ENCODE measurements at regions not wholly inside any gene's neighbourhood (a gene's known extent, or its start where the extent isn't known, plus 50 kb on each side); places are given as distances from the start of the nearest gene placed in this dataset.
A peak's percentile ranks its signal among the peaks of the same experiment; 100 is the strongest.

- no peak for TF ChIP-seq CTCF (conservative IDR thresholded peaks at IDR 0.05)
- 87 to 97% methylated on average over 2 of the region's 2 CpGs for WGBS, 2 experiments (ENCODE audit: insufficient coverage in 1 of 2, insufficient read length in 1 of 2)
- Histone ChIP-seq H3K4me1 (ENCODE audit: control insufficient read depth, insufficient read depth, low read length) (peaks cover 9% of the 10 kb centered on the region), H3K4me3 (ENCODE audit: low read length) (no peak overlapping the region), H3K9ac (ENCODE audit: extremely low read depth, low read length, poor library complexity, severe bottlenecking) (no peak overlapping the region), H3K36me3 (ENCODE audit: control insufficient read depth, insufficient read depth, low read length) (no peaks in the 10 kb centered on the region), H3K27me3 (ENCODE audit: control insufficient read depth, insufficient read depth, low read length, poor library complexity, severe bottlenecking) (no peaks in the 10 kb centered on the region), H3K9me3 (ENCODE audit: control insufficient read depth, low read length) (no peaks in the 10 kb centered on the region), H3K27ac (ENCODE audit: low read depth, low read length) (no peak overlapping the region)
- no peaks in the 10 kb centered on the region for H3K36me3 Mint-ChIP-seq (ENCODE audit: low read depth)
- no peak overlapping the region for H3K4me3 Mint-ChIP-seq
- DNase-seq = no peak
- no peaks in the 10 kb centered on the region for H3K27me3 Mint-ChIP-seq (ENCODE audit: insufficient read depth)
- peaks cover 23% of the 10 kb centered on the region for H3K4me1 Mint-ChIP-seq
- H3K27ac Mint-ChIP-seq = no peak overlapping the region
- H3K9me3 Mint-ChIP-seq = peaks cover 3% of the 10 kb centered on the region
Observed at GRCh38 chr5:96023518-96023917, 61.9 kb upstream of the ELL2 start.

GRCh38 chr5:96022971-96023370, 61.3 kb upstream of the ELL2 start:
- TF ChIP-seq CTCF (conservative IDR thresholded peaks at IDR 0.05) = no peak
- no peaks in the 10 kb centered on the region for H3K36me3 Mint-ChIP-seq (ENCODE audit: low read depth)
- H3K9ac ChIP-seq (ENCODE audit: extremely low read depth, low read length, poor library complexity, severe bottlenecking) = no peak overlapping the region
- H3K36me3 ChIP-seq (ENCODE audit: control insufficient read depth, insufficient read depth, low read length) = no peaks in the 10 kb centered on the region
- peaks cover 9% of the 10 kb centered on the region for H3K4me1 ChIP-seq (ENCODE audit: control insufficient read depth, insufficient read depth, low read length)
- peaks cover 3% of the 10 kb centered on the region for H3K9me3 Mint-ChIP-seq
- WGBS, 2 experiments (ENCODE audit: insufficient coverage in 1 of 2, insufficient read length in 1 of 2) = 80 to 100% methylated on average over 1 of the region's 1 CpG
- H3K4me3 ChIP-seq (ENCODE audit: low read length) = peak overlapping the region; percentile 20
- no peak for DNase-seq
- no peaks in the 10 kb centered on the region for H3K27me3 ChIP-seq (ENCODE audit: control insufficient read depth, insufficient read depth, low read length, poor library complexity, severe bottlenecking)
- H3K9me3 ChIP-seq (ENCODE audit: control insufficient read depth, low read length) = no peaks in the 10 kb centered on the region
- H3K27me3 Mint-ChIP-seq (ENCODE audit: insufficient read depth) = no peaks in the 10 kb centered on the region
- H3K27ac Mint-ChIP-seq = no peak overlapping the region
- peaks cover 26% of the 10 kb centered on the region for H3K4me1 Mint-ChIP-seq
- no peak overlapping the region for H3K4me3 Mint-ChIP-seq
- H3K27ac ChIP-seq (ENCODE audit: low read depth, low read length) = no peak overlapping the region

- Histone ChIP-seq H3K27me3 (ENCODE audit: control insufficient read depth, insufficient read depth, low read length, poor library complexity, severe bottlenecking) (no peaks in the 10 kb centered on the region), H3K27ac (ENCODE audit: low read depth, low read length) (no peak overlapping the region), H3K36me3 (ENCODE audit: control insufficient read depth, insufficient read depth, low read length) (no peaks in the 10 kb centered on the region), H3K9me3 (ENCODE audit: control insufficient read depth, low read length) (no peaks in the 10 kb centered on the region), H3K4me1 (ENCODE audit: control insufficient read depth, insufficient read depth, low read length) (peaks cover 15% of the 10 kb centered on the region), H3K4me3 (ENCODE audit: low read length) (no peak overlapping the region), H3K9ac (ENCODE audit: extremely low read depth, low read length, poor library complexity, severe bottlenecking) (no peak overlapping the region)
- no peaks in the 10 kb centered on the region for H3K27me3 Mint-ChIP-seq (ENCODE audit: insufficient read depth)
- H3K36me3 Mint-ChIP-seq (ENCODE audit: low read depth) = no peaks in the 10 kb centered on the region
- peaks cover 3% of the 10 kb centered on the region for H3K9me3 Mint-ChIP-seq
- 80 to 83% methylated on average over 1 of the region's 1 CpG for WGBS, 2 experiments (ENCODE audit: insufficient coverage in 1 of 2, insufficient read length in 1 of 2)
- TF ChIP-seq CTCF (conservative IDR thresholded peaks at IDR 0.05) = no peak
- H3K4me1 Mint-ChIP-seq = peaks cover 20% of the 10 kb centered on the region
- DNase-seq = no peak
- no peak overlapping the region for H3K27ac Mint-ChIP-seq
- H3K4me3 Mint-ChIP-seq = no peak overlapping the region
Observed at GRCh38 chr5:96017951-96018350, 56.3 kb upstream of the ELL2 start.
